ENCODE measurements at regions not wholly inside any gene's neighbourhood (a gene's known extent, or its start where the extent isn't known, plus 50 kb on each side); places are given as distances from the start of the nearest gene placed in this dataset.

DNA sequence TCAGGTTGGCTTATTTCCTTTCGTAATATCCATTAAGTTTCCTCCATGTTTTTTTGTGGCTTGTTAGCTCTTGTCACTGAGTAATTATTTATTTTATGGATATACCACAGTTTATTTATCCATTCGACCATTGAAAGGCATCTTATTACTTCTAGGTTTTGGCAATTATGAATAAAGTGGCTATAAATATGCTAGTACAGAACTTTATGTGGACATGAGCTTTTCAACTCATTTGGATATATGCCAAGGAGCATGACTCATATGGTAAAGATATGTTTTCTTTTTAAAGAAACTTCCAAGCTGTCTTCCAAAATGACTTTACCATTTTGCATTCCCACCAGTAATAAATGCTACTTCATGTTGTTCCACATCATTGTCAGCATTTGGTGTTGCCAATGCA is 803.6 kb downstream of the GLUD2 start:
- TF ChIP-seq POLR2AphosphoS5 (IDR thresholded peaks at IDR 0.05; ENCODE audit: low read depth, low read length): no peak
- TF ChIP-seq POU2F2 (IDR thresholded peaks at IDR 0.05; ENCODE audit: low read depth, low read length): no peak
- no peak for TF ChIP-seq POLR2A (IDR thresholded peaks at IDR 0.05; ENCODE audit: low read depth, low read length)
- no peak for TF ChIP-seq TAF1 (IDR thresholded peaks at IDR 0.05; ENCODE audit: low read depth, low read length)
